Endothelial cell of umbilical vein (primary cell): ENCODE measurements at regions not wholly inside any gene's neighbourhood (a gene's known extent, or its start where the extent isn't known, plus 50 kb on each side); places are given as distances from the start of the nearest gene placed in this dataset.

Experiments used
- BruUV-seq: library from RNA; stranded (reverse); fragments of 400-500 nt; replicated peaks from 2 replicates; lab custom pipeline; 2021; lab: Mats Ljungman, UMichigan
- CTCF ChIA-PET: fragments of 300-600, 350-600 bp; sonication (Branson Sonifier 250); formaldehyde crosslinking; loops from one replicate; lab custom pipeline; 2021; ENCODE audit warnings: antibody characterized with exemption, inconsistent platforms; lab: Charles Lee
- POLR2A ChIA-PET: fragments of 300-600, 350-600 bp; sonication (Branson Sonifier 250); formaldehyde crosslinking; loops from one replicate; lab custom pipeline; 2021; ENCODE audit warnings: antibody characterized with exemption, inconsistent platforms; lab: Charles Lee
- DNase-seq: peaks from one replicate; pipeline ENCODE4 v3.0.0-alpha.2; 2011; ENCODE audit warnings: low read depth, low spot score
- FAIRE-seq: peaks from 2 replicates; lab custom pipeline; 2011; peaks lifted over from hg19 to GRCh38; lab: Jason Lieb, UNC
- H2AFZ ChIP-seq: 2 replicates; pipeline ENCODE4 v1.6.0; 2012; ENCODE audit warnings: low read depth, low read length, control low read depth, inconsistent platforms
- H3K27ac ChIP-seq: 2 replicates; pipeline ENCODE4 v1.5.1; 2011; ENCODE audit warnings: low read depth, mild to moderate bottlenecking, control low read depth, low read length, moderate library complexity; ENCODE audit not compliant: insufficient read depth
- H3K27me3 ChIP-seq, 2 experiments: 2 replicates each; pipeline versions ENCODE4 v1.6.0 to v1.6.1; 2011; ENCODE audit warnings: low read length in 2 of 2, mixed read lengths in 1 of 2; ENCODE audit not compliant: control insufficient read depth in 2 of 2, insufficient read depth in 2 of 2
- H3K36me3 ChIP-seq, 2 experiments: 2 replicates in 1 of 2; 3 replicates in 1 of 2; pipeline ENCODE4 v1.5.1; 2011; ENCODE audit warnings: low read length in 2 of 2, mild to moderate bottlenecking in 1 of 2, moderate library complexity in 1 of 2; ENCODE audit not compliant: control insufficient read depth in 2 of 2, insufficient read depth in 2 of 2; ENCODE audit errors: extremely low read depth in 1 of 2
- H3K4me1 ChIP-seq: 3 replicates; pipeline ENCODE4 v1.5.1; 2011; ENCODE audit warnings: mild to moderate bottlenecking, low read length; ENCODE audit not compliant: control insufficient read depth, insufficient read depth; ENCODE audit errors: extremely low read depth
- H3K4me2 ChIP-seq: 2 replicates; pipeline ENCODE4 v1.6.1; 2011; ENCODE audit warnings: low read length, control low read depth, mixed read lengths; ENCODE audit not compliant: insufficient read depth
- H3K4me3 ChIP-seq, 3 experiments: fragments of 200-600 bp in 1 of 3; sonication (generic), shearing (Covaris generic) in 1 of 3; replicated peaks in 1 of 3; 2 replicates each; pipeline ENCODE4 v1.5.1; 2011 to 2016; ENCODE audit warnings: control low read depth in 3 of 3, low read length in 3 of 3, mild to moderate bottlenecking in 2 of 3, inconsistent platforms in 1 of 3, low read depth in 1 of 3, moderate library complexity in 1 of 3; ENCODE audit not compliant: insufficient read depth in 1 of 3
- H3K79me2 ChIP-seq: 2 replicates; pipeline ENCODE4 v1.6.0; 2012; ENCODE audit warnings: low read length, inconsistent platforms; ENCODE audit not compliant: control insufficient read depth, insufficient read depth
- H3K9ac ChIP-seq: replicated peaks from 2 replicates; pipeline ENCODE3; 2011; ENCODE audit warnings: low read length, control low read depth; ENCODE audit not compliant: insufficient read depth; ENCODE audit errors: extremely low read depth
- H3K9me1 ChIP-seq: replicated peaks from 3 replicates; pipeline ENCODE4 v1.6.0; 2011; ENCODE audit warnings: mild to moderate bottlenecking, low read length; ENCODE audit not compliant: control insufficient read depth, insufficient read depth; ENCODE audit errors: extremely low read depth
- H3K9me3 ChIP-seq: replicated peaks from 2 replicates; pipeline ENCODE4 v1.5.1; 2012; ENCODE audit warnings: low read length, inconsistent platforms; ENCODE audit not compliant: control insufficient read depth, insufficient read depth
- H4K20me1 ChIP-seq: replicated peaks from 2 replicates; pipeline ENCODE3; 2011; ENCODE audit warnings: mild to moderate bottlenecking, low read length; ENCODE audit not compliant: control insufficient read depth, insufficient read depth; ENCODE audit errors: extremely low read depth
- EZH2 ChIP-seq: IDR thresholded peaks from 2 replicates; pipeline ENCODE4 v1.6.1; 2012; ENCODE audit warnings: borderline replicate concordance, low read depth, mild to moderate bottlenecking, moderate library complexity, low read length, inconsistent platforms; ENCODE audit not compliant: severe bottlenecking
- FOS ChIP-seq: IDR thresholded peaks from 2 replicates; pipeline ENCODE4 v1.6.1; 2011; ENCODE audit warnings: mild to moderate bottlenecking, low read length, moderate library complexity, borderline replicate concordance; ENCODE audit not compliant: insufficient read depth
- GATA2 ChIP-seq: IDR thresholded peaks from 2 replicates; pipeline ENCODE4 v1.7.0; 2011; ENCODE audit warnings: low read depth, mild to moderate bottlenecking, moderate library complexity, mixed read lengths, low read length; ENCODE audit not compliant: insufficient read length, insufficient read depth
- MAX ChIP-seq: IDR thresholded peaks from 2 replicates; pipeline ENCODE4 v1.6.1; 2011; ENCODE audit not compliant: insufficient read depth, insufficient read length
- POLR2A ChIP-seq: IDR thresholded peaks from 2 replicates; pipeline ENCODE4 v1.6.1; 2012; ENCODE audit warnings: low read depth, mild to moderate bottlenecking, control low read depth, low read length
- POLR2AphosphoS5 ChIP-seq: IDR thresholded peaks from 2 replicates; pipeline ENCODE4 v1.6.1; 2012; ENCODE audit warnings: low read depth, mild to moderate bottlenecking, control low read depth, low read length, moderate library complexity; ENCODE audit not compliant: insufficient read depth
- dilution Hi-C: fragments of 300-500 bp; cut with MboI; formaldehyde crosslinking; loops from one replicate; pipeline ENCODE4 v1.15.0; 2019; ENCODE audit warnings: low sequenced_read_pairs; ENCODE audit not compliant: extremely low pct_ligation_motif_present
- intact Hi-C: fragments of 100-400 bp; cut with micrococcal nuclease; formaldehyde crosslinking; loops from one replicate; pipeline ENCODE4 v1.10.0; 2022
- TF ChIP-seq, protein P1 (sequence below), 2 donors: IDR thresholded peaks; 1 replicate in 1 of 2; 2 replicates in 1 of 2; pipeline ENCODE4 v1.5.1; 2011; ENCODE audit warnings: low read length in 2 of 2, mild to moderate bottlenecking in 2 of 2, moderate library complexity in 2 of 2, control low read depth in 1 of 2, inconsistent platforms in 1 of 2, low read depth in 1 of 2; ENCODE audit not compliant: insufficient read depth in 1 of 2; ENCODE audit errors: extremely low read depth in 1 of 2

DNA sequence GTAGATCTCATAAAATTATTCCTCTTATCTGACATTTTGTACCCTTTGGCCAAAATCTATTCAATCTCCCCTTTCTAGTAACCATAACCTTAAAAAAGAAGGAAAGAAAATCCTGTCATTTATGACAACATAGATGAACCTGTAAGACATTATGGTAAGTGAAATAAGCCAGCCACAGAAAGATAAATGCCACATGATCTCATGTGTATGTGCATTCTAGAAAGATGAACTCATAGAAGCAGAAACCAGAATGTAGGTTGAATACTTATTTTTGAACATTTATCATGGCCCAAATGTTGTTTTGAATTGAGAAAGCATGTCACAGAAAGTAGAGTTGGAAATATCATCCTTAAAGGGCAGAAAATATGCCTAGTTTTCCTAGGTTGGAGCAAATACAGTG is 1053.6 kb downstream of the SLC6A15 start:
- H3K4me3 ChIP-seq, result no peak overlapping the region
- TF ChIP-seq POLR2A (no peak), GATA2 (no peak), FOS (no peak), MAX (no peak), POLR2AphosphoS5 (no peak), EZH2 (no peak)
- TF ChIP-seq, protein P1, sequence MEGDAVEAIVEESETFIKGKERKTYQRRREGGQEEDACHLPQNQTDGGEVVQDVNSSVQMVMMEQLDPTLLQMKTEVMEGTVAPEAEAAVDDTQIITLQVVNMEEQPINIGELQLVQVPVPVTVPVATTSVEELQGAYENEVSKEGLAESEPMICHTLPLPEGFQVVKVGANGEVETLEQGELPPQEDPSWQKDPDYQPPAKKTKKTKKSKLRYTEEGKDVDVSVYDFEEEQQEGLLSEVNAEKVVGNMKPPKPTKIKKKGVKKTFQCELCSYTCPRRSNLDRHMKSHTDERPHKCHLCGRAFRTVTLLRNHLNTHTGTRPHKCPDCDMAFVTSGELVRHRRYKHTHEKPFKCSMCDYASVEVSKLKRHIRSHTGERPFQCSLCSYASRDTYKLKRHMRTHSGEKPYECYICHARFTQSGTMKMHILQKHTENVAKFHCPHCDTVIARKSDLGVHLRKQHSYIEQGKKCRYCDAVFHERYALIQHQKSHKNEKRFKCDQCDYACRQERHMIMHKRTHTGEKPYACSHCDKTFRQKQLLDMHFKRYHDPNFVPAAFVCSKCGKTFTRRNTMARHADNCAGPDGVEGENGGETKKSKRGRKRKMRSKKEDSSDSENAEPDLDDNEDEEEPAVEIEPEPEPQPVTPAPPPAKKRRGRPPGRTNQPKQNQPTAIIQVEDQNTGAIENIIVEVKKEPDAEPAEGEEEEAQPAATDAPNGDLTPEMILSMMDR (IDR thresholded peaks at IDR 0.05; ENCODE audit: extremely low read depth in 1 of 2, insufficient read depth in 1 of 2, low read depth in 1 of 2, low read length in 2 of 2), result no peak
- FAIRE-seq (no peak), DNase-seq (no peak)
- no peaks in the 10 kb centered on the region for H3K27me3 ChIP-seq
- H4K20me1 ChIP-seq, result no peaks in the 10 kb centered on the region
- ChIA-PET CTCF (no interaction called here), POLR2A (no interaction called here)
- H3K4me2 ChIP-seq, result no peak overlapping the region
- intact Hi-C loops, result no loop called here
- no TSS peak for BruUV-seq
- H2AFZ ChIP-seq, result no peak overlapping the region
- no peaks in the 10 kb centered on the region for H3K36me3 ChIP-seq
- H3K9me3 ChIP-seq, result no peaks in the 10 kb centered on the region
- no peaks in the 10 kb centered on the region for H3K4me1 ChIP-seq
- H3K9ac ChIP-seq, result no peak overlapping the region
- dilution Hi-C loops, result no loop called here
- no peaks in the 10 kb centered on the region for H3K9me1 ChIP-seq
- no peak overlapping the region for H3K27ac ChIP-seq
- H3K79me2 ChIP-seq, result no peaks in the 10 kb centered on the region
